NCI-H146 (cell line): ENCODE measurements at regions not wholly inside any gene's neighbourhood (a gene's known extent, or its start where the extent isn't known, plus 50 kb on each side); places are given as distances from the start of the nearest gene placed in this dataset.

Experiments used
- DNase-seq: peaks from one replicate; lab custom pipeline; 2025; lab: John Stamatoyannopoulos, UW

- DNase-seq, result no peak
These were observed 50.1 kb upstream of the EFEMP1 start for GRCh38 chr2:55973673-55974072.

GRCh38 chr2:55976681-55977080 lies 53.1 kb upstream of the EFEMP1 start:
- no peak for DNase-seq

GRCh38 chr2:55985406-55985805 lies 61.8 kb upstream of the EFEMP1 start:
- DNase-seq, result no peak

GRCh38 chr2:55986001-55986400 lies 62.4 kb upstream of the EFEMP1 start:
- no peak for DNase-seq

- DNase-seq, result no peak
These were observed 63.3 kb upstream of the EFEMP1 start for GRCh38 chr2:55986700-55987440.

- DNase-seq, result no peak
These were observed 65.8 kb upstream of the EFEMP1 start for GRCh38 chr2:55989405-55989804.

GRCh38 chr2:55992455-55992854 lies 68.9 kb upstream of the EFEMP1 start:
- DNase-seq, result no peak

- DNase-seq, result no peak
These were observed 70.1 kb upstream of the EFEMP1 start for GRCh38 chr2:55993685-55994084.

GRCh38 chr2:55995211-55995610 lies 71.6 kb upstream of the EFEMP1 start:
- peak; percentile 6 for DNase-seq

- no peak for DNase-seq
These were observed 72.3 kb upstream of the EFEMP1 start for GRCh38 chr2:55995902-55996301.

- DNase-seq, result no peak
These were observed 75.6 kb upstream of the EFEMP1 start for GRCh38 chr2:55999231-55999630.

- no peak for DNase-seq
These were observed 76.2 kb upstream of the EFEMP1 start for GRCh38 chr2:55999790-56000189.

GRCh38 chr2:56001947-56002346 lies 78.4 kb upstream of the EFEMP1 start:
- DNase-seq, result no peak

- DNase-seq, result peak; percentile 94
These were observed 85.3 kb upstream of the EFEMP1 start for GRCh38 chr2:56008661-56009431.

GRCh38 chr2:56009758-56010458 lies 86.3 kb upstream of the EFEMP1 start:
- peak; percentile 40 for DNase-seq

- no peak for DNase-seq
These were observed 88.0 kb upstream of the EFEMP1 start for GRCh38 chr2:56011624-56012023.

GRCh38 chr2:56012221-56012765 lies 88.7 kb upstream of the EFEMP1 start:
- no peak for DNase-seq

- no peak for DNase-seq
These were observed 89.9 kb upstream of the EFEMP1 start for GRCh38 chr2:56013475-56013874.

GRCh38 chr2:56014046-56014730 lies 90.6 kb upstream of the EFEMP1 start:
- peak; percentile 81 for DNase-seq

GRCh38 chr2:56015711-56016115 lies 92.1 kb upstream of the EFEMP1 start:
- DNase-seq, result peak; percentile 27

GRCh38 chr2:56017784-56018183 lies 94.2 kb upstream of the EFEMP1 start:
- DNase-seq, result peak; percentile 22

- peak; percentile 81 for DNase-seq
These were observed 94.7 kb upstream of the EFEMP1 start for GRCh38 chr2:56018267-56018666.
